Erythroblast (primary cell): ENCODE measurements at regions not wholly inside any gene's neighbourhood (a gene's known extent, or its start where the extent isn't known, plus 50 kb on each side); places are given as distances from the start of the nearest gene placed in this dataset.

ENCODE experiments used
- GATA1 ChIP-seq: IDR thresholded peaks from 2 replicates; pipeline ENCODE4 v1.6.1; 2011; ENCODE audit warnings: low read depth, mild to moderate bottlenecking, control low read depth, low read length, moderate library complexity
- POLR2A ChIP-seq: IDR thresholded peaks from 2 replicates; pipeline ENCODE4 v1.6.1; 2011; ENCODE audit warnings: mild to moderate bottlenecking, low read length

DNA sequence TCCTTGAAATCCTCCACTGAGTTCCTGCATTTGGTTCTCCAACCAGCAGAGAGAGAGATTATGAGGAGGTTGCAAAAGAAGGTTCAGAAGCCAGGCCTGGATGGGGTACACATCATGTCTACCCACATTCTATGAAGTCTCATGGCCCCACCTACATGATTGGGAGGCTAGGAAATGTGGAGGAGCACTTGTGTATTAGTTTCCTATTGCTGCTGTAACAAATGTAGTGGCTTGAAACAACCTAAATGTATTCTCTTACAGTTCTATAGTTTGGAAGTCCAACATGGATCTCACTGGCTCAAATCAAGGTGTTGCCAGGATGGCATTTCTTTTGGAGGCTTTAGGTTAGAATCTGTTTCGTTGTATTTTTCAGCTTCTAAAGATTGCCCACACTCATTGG lies 134.2 kb upstream of the ZNF648 start:
- TF ChIP-seq POLR2A: no peak
- no peak for TF ChIP-seq GATA1
